ENCODE measurements at regions not wholly inside any gene's neighbourhood (a gene's known extent, or its start where the extent isn't known, plus 50 kb on each side); places are given as distances from the start of the nearest gene placed in this dataset.

DNA sequence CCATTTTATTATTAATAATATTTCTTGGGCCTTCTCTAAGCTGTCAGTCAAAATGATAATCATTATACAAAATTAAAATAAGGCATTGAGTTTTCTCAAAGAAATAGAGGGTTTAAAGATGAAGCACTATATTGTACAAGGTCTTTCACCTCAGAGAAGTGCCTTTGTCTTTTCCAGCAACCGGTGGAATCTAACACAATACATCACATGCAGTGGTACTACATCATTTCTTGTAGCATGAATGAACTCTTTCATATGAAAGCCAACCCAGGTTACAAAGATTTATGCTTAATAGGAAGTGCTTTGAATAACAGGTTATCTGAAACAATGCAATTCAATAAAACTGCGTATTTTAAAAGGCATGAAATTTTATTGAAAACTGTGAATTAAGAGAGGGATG is 1620.8 kb downstream of the PCDH9 start:
- no peak overlapping the region for H3K4me3 ChIP-seq
- no peaks in the 10 kb centered on the region for H3K36me3 ChIP-seq
- H3K9me3 ChIP-seq = no peaks in the 10 kb centered on the region
- no peaks in the 10 kb centered on the region for H3K4me1 ChIP-seq (replicated peaks)
- no peak for DNase-seq (ENCODE audit: low spot score)
- no peak for TF ChIP-seq POLR2AphosphoS5 (IDR thresholded peaks at IDR 0.05)
- TF ChIP-seq, protein P1, sequence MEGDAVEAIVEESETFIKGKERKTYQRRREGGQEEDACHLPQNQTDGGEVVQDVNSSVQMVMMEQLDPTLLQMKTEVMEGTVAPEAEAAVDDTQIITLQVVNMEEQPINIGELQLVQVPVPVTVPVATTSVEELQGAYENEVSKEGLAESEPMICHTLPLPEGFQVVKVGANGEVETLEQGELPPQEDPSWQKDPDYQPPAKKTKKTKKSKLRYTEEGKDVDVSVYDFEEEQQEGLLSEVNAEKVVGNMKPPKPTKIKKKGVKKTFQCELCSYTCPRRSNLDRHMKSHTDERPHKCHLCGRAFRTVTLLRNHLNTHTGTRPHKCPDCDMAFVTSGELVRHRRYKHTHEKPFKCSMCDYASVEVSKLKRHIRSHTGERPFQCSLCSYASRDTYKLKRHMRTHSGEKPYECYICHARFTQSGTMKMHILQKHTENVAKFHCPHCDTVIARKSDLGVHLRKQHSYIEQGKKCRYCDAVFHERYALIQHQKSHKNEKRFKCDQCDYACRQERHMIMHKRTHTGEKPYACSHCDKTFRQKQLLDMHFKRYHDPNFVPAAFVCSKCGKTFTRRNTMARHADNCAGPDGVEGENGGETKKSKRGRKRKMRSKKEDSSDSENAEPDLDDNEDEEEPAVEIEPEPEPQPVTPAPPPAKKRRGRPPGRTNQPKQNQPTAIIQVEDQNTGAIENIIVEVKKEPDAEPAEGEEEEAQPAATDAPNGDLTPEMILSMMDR (IDR thresholded peaks at IDR 0.05) = no peak
- no peak for TF ChIP-seq POLR2A (IDR thresholded peaks at IDR 0.05)
- 36% methylated on average over 2 of the region's 2 CpGs for WGBS
- no peaks in the 10 kb centered on the region for H3K27me3 ChIP-seq (replicated peaks; ENCODE audit: insufficient read depth)
- intact Hi-C loops (cut with DNase I) = no loop called here
- H3K27ac ChIP-seq = no peak overlapping the region

DNA sequence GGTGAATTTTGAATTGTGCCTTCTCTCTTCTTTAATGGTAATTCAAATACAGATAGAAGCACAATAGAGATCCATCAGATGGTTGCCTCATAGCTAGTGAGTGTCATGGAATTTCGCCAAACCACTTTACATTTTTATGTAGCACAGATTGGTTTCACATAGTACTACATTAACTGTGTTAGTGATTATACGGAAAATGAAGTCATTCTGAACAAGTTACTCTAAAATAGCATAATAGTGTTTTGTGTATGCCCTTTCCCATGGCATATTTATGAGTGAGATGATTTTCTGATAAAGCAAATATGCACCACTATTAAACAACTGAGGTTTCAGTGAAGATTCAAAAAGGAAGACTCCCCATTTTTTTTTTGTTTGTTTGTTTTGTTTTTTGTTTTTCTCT is 1623.5 kb downstream of the PCDH9 start:
- WGBS = 45% methylated on average over 2 of the region's 2 CpGs
- no peaks in the 10 kb centered on the region for H3K27me3 ChIP-seq (replicated peaks; ENCODE audit: insufficient read depth)
- H3K4me1 ChIP-seq (replicated peaks) = no peaks in the 10 kb centered on the region
- intact Hi-C loops (cut with DNase I) = no loop called here
- DNase-seq (ENCODE audit: low spot score) = no peak
- H3K4me3 ChIP-seq = no peak overlapping the region
- no peak overlapping the region for H3K27ac ChIP-seq
- H3K9me3 ChIP-seq = no peaks in the 10 kb centered on the region
- TF ChIP-seq, protein P1 (IDR thresholded peaks at IDR 0.05) = no peak
- TF ChIP-seq POLR2AphosphoS5 (IDR thresholded peaks at IDR 0.05) (no peak), POLR2A (IDR thresholded peaks at IDR 0.05) (no peak)
- H3K36me3 ChIP-seq = no peaks in the 10 kb centered on the region

DNA sequence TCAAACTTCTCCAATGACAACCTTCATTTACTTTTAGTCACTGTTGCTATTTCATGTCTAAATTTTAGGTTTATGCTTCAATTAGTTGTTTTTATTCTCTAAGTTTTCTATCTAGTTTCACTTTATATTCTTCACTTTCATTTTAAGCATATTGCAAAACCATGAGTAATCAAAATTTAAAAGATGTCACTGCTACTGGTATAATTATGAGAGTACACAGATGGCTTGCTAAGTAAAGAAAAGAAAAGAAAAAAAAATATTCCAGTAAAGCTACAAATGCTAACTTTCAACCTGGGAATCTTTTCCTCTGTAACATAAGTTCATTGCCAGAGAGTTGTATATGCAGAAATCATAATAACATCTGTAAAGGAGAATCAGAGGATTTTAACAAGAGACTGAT is 1624.7 kb downstream of the PCDH9 start:
- Histone ChIP-seq H3K27me3 (replicated peaks; ENCODE audit: insufficient read depth) (no peaks in the 10 kb centered on the region), H3K9me3 (no peaks in the 10 kb centered on the region)

DNA sequence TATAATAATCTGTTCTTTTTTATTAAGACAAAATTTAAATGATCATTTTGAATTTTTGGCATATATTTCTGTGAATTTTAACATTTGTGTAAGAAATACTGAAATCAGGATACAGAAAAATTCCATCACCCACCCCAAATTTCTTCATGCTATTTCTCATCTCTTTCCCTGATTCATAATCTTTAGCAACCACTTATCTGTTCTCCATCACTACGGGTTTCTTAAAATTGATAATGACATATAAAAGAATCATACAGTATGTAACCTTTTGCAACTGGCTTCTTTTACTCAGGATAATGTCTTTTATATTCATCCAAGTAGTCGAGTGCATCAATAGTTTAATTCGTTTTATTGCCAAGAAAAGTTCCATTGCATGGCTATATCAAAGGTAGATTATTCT is 1627.0 kb downstream of the PCDH9 start:
- no peak for DNase-seq (ENCODE audit: low spot score)
- no peak overlapping the region for H3K27ac ChIP-seq
- H3K27me3 ChIP-seq (replicated peaks; ENCODE audit: insufficient read depth) = no peaks in the 10 kb centered on the region

More for the DNA sequence above, 1624.7 kb downstream of the PCDH9 start:
- intact Hi-C loops (cut with DNase I) = no loop called here
- Histone ChIP-seq H3K4me1 (replicated peaks) (no peaks in the 10 kb centered on the region), H3K27ac (no peak overlapping the region), H3K4me3 (no peak overlapping the region), H3K36me3 (no peaks in the 10 kb centered on the region)
- no peak for DNase-seq (ENCODE audit: low spot score)
- TF ChIP-seq POLR2A (IDR thresholded peaks at IDR 0.05) (no peak), POLR2AphosphoS5 (IDR thresholded peaks at IDR 0.05) (no peak)
- TF ChIP-seq, protein P1 (IDR thresholded peaks at IDR 0.05) = no peak

DNA sequence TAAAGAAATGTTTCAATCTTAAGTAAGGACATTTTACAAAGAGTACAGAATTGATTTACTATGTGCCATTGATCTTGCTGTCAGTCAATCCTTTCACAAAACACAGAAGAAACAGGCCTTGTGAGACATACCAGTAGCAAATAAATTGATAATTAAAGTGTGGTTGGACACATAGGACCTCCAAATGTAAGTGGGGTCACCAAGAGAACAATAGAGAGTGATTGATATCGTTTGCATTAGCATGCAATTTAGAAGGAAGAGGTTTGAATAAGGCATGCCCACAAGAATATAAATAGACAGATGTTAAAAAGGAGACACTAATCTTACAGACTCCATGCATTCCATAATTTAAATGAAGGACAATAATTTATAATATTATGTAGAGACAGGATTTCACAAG is 1628.3 kb downstream of the PCDH9 start:
- H3K36me3 ChIP-seq = no peaks in the 10 kb centered on the region
- intact Hi-C loops (cut with DNase I) = no loop called here
- DNase-seq (ENCODE audit: low spot score) = no peak
- WGBS = 90% methylated on average over 1 of the region's 1 CpG
- no peaks in the 10 kb centered on the region for H3K9me3 ChIP-seq
- H3K27me3 ChIP-seq (replicated peaks; ENCODE audit: insufficient read depth) = no peaks in the 10 kb centered on the region
- no peak for TF ChIP-seq POLR2A (IDR thresholded peaks at IDR 0.05)
- TF ChIP-seq, protein P1 (IDR thresholded peaks at IDR 0.05) = no peak
- TF ChIP-seq POLR2AphosphoS5 (IDR thresholded peaks at IDR 0.05) = no peak
- no peak overlapping the region for H3K4me3 ChIP-seq
- H3K27ac ChIP-seq = no peak overlapping the region
- H3K4me1 ChIP-seq (replicated peaks) = no peaks in the 10 kb centered on the region

More for the DNA sequence above, 1627.0 kb downstream of the PCDH9 start:
- Histone ChIP-seq H3K36me3 (no peaks in the 10 kb centered on the region), H3K4me1 (replicated peaks) (no peaks in the 10 kb centered on the region), H3K4me3 (no peak overlapping the region), H3K9me3 (no peaks in the 10 kb centered on the region)
- intact Hi-C loops (cut with DNase I) = no loop called here
- 91% methylated on average over 3 of the region's 3 CpGs for WGBS
- no peak for TF ChIP-seq POLR2A (IDR thresholded peaks at IDR 0.05)
- TF ChIP-seq POLR2AphosphoS5 (IDR thresholded peaks at IDR 0.05) = no peak
- TF ChIP-seq, protein P1 (IDR thresholded peaks at IDR 0.05) = no peak

All from prostate gland (tissue), 2 donors.